IMR-90 (cell line): ENCODE measurements at regions not wholly inside any gene's neighbourhood (a gene's known extent, or its start where the extent isn't known, plus 50 kb on each side); places are given as distances from the start of the nearest gene placed in this dataset.

ENCODE experiments used
- CEBPB ChIP-seq: IDR thresholded peaks from 2 replicates; pipeline ENCODE4 v1.6.1; 2012; ENCODE audit warnings: low read depth, low read length, improper control_type of control experiment
- CTCF ChIP-seq: conservative IDR thresholded peaks from 2 replicates; pipeline ENCODE4 v1.5.1; 2012; ENCODE audit warnings: mild to moderate bottlenecking, low read depth, low read length, improper control_type of control experiment
- POLR2A ChIP-seq: IDR thresholded peaks from 2 replicates; pipeline ENCODE4 v1.6.1; 2012; ENCODE audit warnings: mild to moderate bottlenecking, low read depth, low read length
- RFX5 ChIP-seq: IDR thresholded peaks from 2 replicates; pipeline ENCODE4 v1.8.0; 2012; ENCODE audit warnings: low read depth, mild to moderate bottlenecking, low read length, moderate library complexity
- TF ChIP-seq, protein P1 (sequence below): fragments of 150-350 bp; IDR thresholded peaks from 2 replicates; pipeline ENCODE4 v1.6.1; 2017; ENCODE audit warnings: mild to moderate bottlenecking, antibody characterized with exemption, low read length, low read depth

DNA sequence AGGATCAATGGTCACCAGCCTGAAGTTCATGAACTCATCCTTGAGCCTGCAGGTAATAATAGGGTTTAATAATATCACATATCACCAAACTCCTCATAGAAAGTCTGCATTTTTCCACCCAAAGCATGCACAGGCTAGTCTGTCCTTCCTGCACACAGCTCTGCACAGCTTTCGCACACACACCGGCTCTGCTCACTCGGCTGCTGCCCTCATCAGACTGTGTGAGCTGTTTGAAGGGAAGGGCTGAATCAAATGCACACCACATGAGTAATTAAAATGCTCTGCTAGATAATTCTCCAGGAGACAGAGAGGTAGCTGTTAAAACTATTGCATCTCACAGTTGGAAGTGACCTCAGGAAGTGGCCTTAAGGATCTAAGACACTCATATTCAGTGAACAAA lies 108.4 kb upstream of the YPEL5 start:
- no peak for TF ChIP-seq CTCF
- TF ChIP-seq RFX5 = no peak
- TF ChIP-seq POLR2A = no peak
- no peak for TF ChIP-seq CEBPB
- TF ChIP-seq, protein P1, sequence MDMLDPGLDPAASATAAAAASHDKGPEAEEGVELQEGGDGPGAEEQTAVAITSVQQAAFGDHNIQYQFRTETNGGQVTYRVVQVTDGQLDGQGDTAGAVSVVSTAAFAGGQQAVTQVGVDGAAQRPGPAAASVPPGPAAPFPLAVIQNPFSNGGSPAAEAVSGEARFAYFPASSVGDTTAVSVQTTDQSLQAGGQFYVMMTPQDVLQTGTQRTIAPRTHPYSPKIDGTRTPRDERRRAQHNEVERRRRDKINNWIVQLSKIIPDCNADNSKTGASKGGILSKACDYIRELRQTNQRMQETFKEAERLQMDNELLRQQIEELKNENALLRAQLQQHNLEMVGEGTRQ = no peak
